Peyer's patch (tissue), 4 donors: ENCODE measurements at regions not wholly inside any gene's neighbourhood (a gene's known extent, or its start where the extent isn't known, plus 50 kb on each side); places are given as distances from the start of the nearest gene placed in this dataset.

Source experiments
- CTCF ChIP-seq, 6 experiments: fragments of 450-650 bp in 4 of 6; fragments of 200-600 bp in 2 of 6; sonication (generic) in 1 of 6; IDR thresholded peaks; one replicate each; pipeline ENCODE4 v1.5.1; 2017 to 2019; ENCODE audit warnings: antibody characterized with exemption in 6 of 6, mild to moderate bottlenecking in 3 of 6, moderate library complexity in 1 of 6
- POLR2A ChIP-seq, 2 donors: fragments of 450-650 bp; IDR thresholded peaks; one replicate each; pipeline ENCODE4 v1.5.1; 2017; ENCODE audit warnings: antibody characterized with exemption in 2 of 2, mild to moderate bottlenecking in 2 of 2, moderate library complexity in 2 of 2

GRCh38 chr10:111455776-111456426, 379.1 kb downstream of the ADRA2A start:
- no peak for TF ChIP-seq POLR2A (IDR thresholded peaks at IDR 0.05)
- no peak for TF ChIP-seq CTCF (IDR thresholded peaks at IDR 0.05)
